ENCODE measurements at regions not wholly inside any gene's neighbourhood (a gene's known extent, or its start where the extent isn't known, plus 50 kb on each side); places are given as distances from the start of the nearest gene placed in this dataset.

DNA sequence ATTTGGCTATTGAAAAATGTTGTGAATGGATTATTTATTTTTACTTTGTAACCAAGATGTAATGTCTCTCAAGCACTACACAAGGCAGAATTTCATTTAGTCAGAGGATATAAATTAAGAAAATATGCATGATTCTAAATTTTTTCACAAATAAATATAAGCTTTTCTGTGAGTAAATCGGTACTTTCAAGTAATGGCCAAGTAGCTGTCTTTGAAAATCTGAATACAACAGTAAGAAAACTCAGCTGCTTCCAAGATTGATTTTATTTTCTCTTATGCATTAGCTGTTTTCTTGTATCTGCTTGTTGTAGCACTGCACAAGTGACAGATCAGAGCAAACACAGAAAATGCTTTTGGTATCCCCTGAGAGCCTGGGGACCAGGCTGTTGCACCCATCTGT, 998.5 kb upstream of the GHITM start:
- TF ChIP-seq, protein P1, sequence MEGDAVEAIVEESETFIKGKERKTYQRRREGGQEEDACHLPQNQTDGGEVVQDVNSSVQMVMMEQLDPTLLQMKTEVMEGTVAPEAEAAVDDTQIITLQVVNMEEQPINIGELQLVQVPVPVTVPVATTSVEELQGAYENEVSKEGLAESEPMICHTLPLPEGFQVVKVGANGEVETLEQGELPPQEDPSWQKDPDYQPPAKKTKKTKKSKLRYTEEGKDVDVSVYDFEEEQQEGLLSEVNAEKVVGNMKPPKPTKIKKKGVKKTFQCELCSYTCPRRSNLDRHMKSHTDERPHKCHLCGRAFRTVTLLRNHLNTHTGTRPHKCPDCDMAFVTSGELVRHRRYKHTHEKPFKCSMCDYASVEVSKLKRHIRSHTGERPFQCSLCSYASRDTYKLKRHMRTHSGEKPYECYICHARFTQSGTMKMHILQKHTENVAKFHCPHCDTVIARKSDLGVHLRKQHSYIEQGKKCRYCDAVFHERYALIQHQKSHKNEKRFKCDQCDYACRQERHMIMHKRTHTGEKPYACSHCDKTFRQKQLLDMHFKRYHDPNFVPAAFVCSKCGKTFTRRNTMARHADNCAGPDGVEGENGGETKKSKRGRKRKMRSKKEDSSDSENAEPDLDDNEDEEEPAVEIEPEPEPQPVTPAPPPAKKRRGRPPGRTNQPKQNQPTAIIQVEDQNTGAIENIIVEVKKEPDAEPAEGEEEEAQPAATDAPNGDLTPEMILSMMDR (IDR thresholded peaks at IDR 0.05) = no peak
- no peak for TF ChIP-seq ZFX (IDR thresholded peaks at IDR 0.05; ENCODE audit: borderline replicate concordance)
